ENCODE measurements at regions not wholly inside any gene's neighbourhood (a gene's known extent, or its start where the extent isn't known, plus 50 kb on each side); places are given as distances from the start of the nearest gene placed in this dataset.

GRCh38 chr14:38507299-38507698 is 251.4 kb upstream of the CLEC14A start:
- Histone ChIP-seq H2BK120ac (ENCODE audit: low read depth, low read length) (no peak overlapping the region), H3K4ac (ENCODE audit: low read depth, low read length) (no peak overlapping the region), H2AFZ (replicated peaks; ENCODE audit: low read length, poor library complexity) (no peak overlapping the region), H3K79me1 (ENCODE audit: low read depth in 1 of 2, low read length in 2 of 2) (no peaks in the 10 kb centered on the region), H4K91ac (ENCODE audit: insufficient read depth, low read depth, low read length) (no peak overlapping the region), H4K8ac (ENCODE audit: low read depth in 2 of 2, low read length in 2 of 2) (no peak overlapping the region), H3K4me1 (ENCODE audit: control insufficient read depth, insufficient read depth, low read length) (peaks cover 7% of the 10 kb centered on the region; the same call in 1 of the 2 replicates), H3K23ac (ENCODE audit: low read depth, low read length) (no peak overlapping the region), H3K14ac (replicated peaks; ENCODE audit: low read depth, low read length) (no peak overlapping the region), H3K56ac (ENCODE audit: extremely low read depth, insufficient read depth, low read length) (no peak overlapping the region), H4K20me1 (ENCODE audit: insufficient read depth, low read length) (no peaks in the 10 kb centered on the region), H2BK5ac (ENCODE audit: low read depth, low read length, poor library complexity, severe bottlenecking) (no peak overlapping the region), H3K27ac (ENCODE audit: insufficient read depth, low read length) (no peak overlapping the region), H3K36me3 (ENCODE audit: control insufficient read depth, insufficient read depth, low read length) (no peaks in the 10 kb centered on the region), H3K18ac (ENCODE audit: low read depth, low read length) (no peak overlapping the region), H3K9ac (ENCODE audit: low read depth, low read length) (no peak overlapping the region), H2BK20ac (ENCODE audit: low read depth, low read length) (no peak overlapping the region), H3K4me3 (ENCODE audit: insufficient read depth, low read depth, low read length) (no peak overlapping the region), H3K9me1 (ENCODE audit: insufficient read depth, low read length) (no peaks in the 10 kb centered on the region), H2AK9ac (replicated peaks; ENCODE audit: low read depth, low read length, poor library complexity) (no peak overlapping the region), H2BK15ac (ENCODE audit: low read depth, low read length) (no peak overlapping the region), H2AK5ac (ENCODE audit: low read depth, low read length) (no peak overlapping the region), H4K5ac (ENCODE audit: low read depth, low read length) (no peak overlapping the region; the same call in 1 of the 2 replicates), H3K9me3 (ENCODE audit: control insufficient read depth, insufficient read depth, low read length) (no peaks in the 10 kb centered on the region), H3K27me3 (ENCODE audit: control insufficient read depth, insufficient read depth, low read length) (no peaks in the 10 kb centered on the region), H3K4me2 (ENCODE audit: low read depth, low read length) (no peak overlapping the region)
- in situ Hi-C loops (cut with MboI; ENCODE audit: low sequenced_read_pairs) = no loop called here
- DNase-seq (no peak), ATAC-seq (ENCODE audit: low read depth) (no peak)
- dilution Hi-C loops (cut with HindIII; ENCODE audit: low sequenced_read_pairs, unreplicated experiment) = no loop called here
- TF ChIP-seq MXI1 (IDR thresholded peaks at IDR 0.05; ENCODE audit: borderline replicate concordance, low read depth, low read length) (no peak), CTCF (conservative IDR thresholded peaks at IDR 0.05; ENCODE audit: low read depth, low read length) (no peak), CEBPB (IDR thresholded peaks at IDR 0.05; ENCODE audit: low read depth, low read length) (no peak), FOS (IDR thresholded peaks at IDR 0.05; ENCODE audit: low read depth, low read length) (no peak), SMC3 (IDR thresholded peaks at IDR 0.05; ENCODE audit: low read depth, low read length) (no peak), RAD21 (IDR thresholded peaks at IDR 0.05; ENCODE audit: low read length) (no peak), POLR2A (IDR thresholded peaks at IDR 0.05; ENCODE audit: low read depth, low read length) (no peak), MAFK (IDR thresholded peaks at IDR 0.05; ENCODE audit: low read depth, low read length) (no peak), MAZ (IDR thresholded peaks at IDR 0.05; ENCODE audit: borderline replicate concordance, low read depth, low read length) (no peak), RFX5 (IDR thresholded peaks at IDR 0.05; ENCODE audit: low read depth, low read length) (no peak), USF2 (IDR thresholded peaks at IDR 0.05; ENCODE audit: low read depth, low read length) (no peak), BHLHE40 (IDR thresholded peaks at IDR 0.05; ENCODE audit: low read depth, low read length) (no peak), ELK1 (IDR thresholded peaks at IDR 0.05; ENCODE audit: borderline replicate concordance, low read depth, low read length) (no peak)
- intact Hi-C loops (cut with micrococcal nuclease) = no loop called here
- ChIA-PET CTCF (interaction anchor here (1.2 kb wide), 1 partner anchor 27 kb away, joined by 3 read pairs; no protein-coding TSS in a partner anchor), POLR2A (ENCODE audit: unreplicated experiment) (no interaction called here)
- BruUV-seq (replicated peaks) = no TSS peak
